H9 (cell line): ENCODE measurements at regions not wholly inside any gene's neighbourhood (a gene's known extent, or its start where the extent isn't known, plus 50 kb on each side); places are given as distances from the start of the nearest gene placed in this dataset.

Source experiments
- DNase-seq: peaks from one replicate; pipeline ENCODE4 v3.0.0-alpha.2; 2017
- H2AFZ ChIP-seq: one replicate; pipeline ENCODE4 v1.6.1; 2013; ENCODE audit warnings: mild to moderate bottlenecking, low read length, control low read depth, moderate library complexity
- H2AK5ac ChIP-seq: 2 replicates; pipeline ENCODE4 v1.6.1; 2013; ENCODE audit warnings: low read length, control low read depth, mixed read lengths; ENCODE audit not compliant: insufficient read length
- H2BK120ac ChIP-seq: one replicate; pipeline ENCODE4 v1.6.1; 2013; ENCODE audit warnings: low read depth, mild to moderate bottlenecking, low read length, control low read depth, inconsistent platforms; ENCODE audit not compliant: poor library complexity, severe bottlenecking
- H2BK12ac ChIP-seq: 2 replicates; pipeline ENCODE4 v1.6.1; 2013; ENCODE audit warnings: low read length, control low read depth, mixed read lengths, low read depth; ENCODE audit not compliant: insufficient read length
- H2BK15ac ChIP-seq: 2 replicates; pipeline ENCODE4 v1.6.1; 2013; ENCODE audit warnings: low read depth, low read length, control low read depth
- H2BK20ac ChIP-seq: one replicate; pipeline ENCODE4 v1.6.1; 2013; ENCODE audit warnings: low read depth, mild to moderate bottlenecking, low read length, control low read depth, inconsistent platforms; ENCODE audit not compliant: poor library complexity, severe bottlenecking
- H2BK5ac ChIP-seq: 2 replicates; pipeline ENCODE4 v1.6.1; 2013; ENCODE audit warnings: low read length, control low read depth, mixed read lengths; ENCODE audit not compliant: insufficient read length
- H3K14ac ChIP-seq: 2 replicates; pipeline ENCODE4 v1.6.1; 2013; ENCODE audit warnings: low read length, control low read depth; ENCODE audit not compliant: insufficient read depth
- H3K18ac ChIP-seq: 2 replicates; pipeline ENCODE4 v1.6.1; 2013; ENCODE audit warnings: low read depth, mild to moderate bottlenecking, mixed read lengths, low read length, control low read depth; ENCODE audit not compliant: insufficient read length
- H3K23ac ChIP-seq: 2 replicates; pipeline ENCODE4 v1.6.1; 2013; ENCODE audit warnings: low read length, control low read depth, mixed read lengths, low read depth; ENCODE audit not compliant: insufficient read length
- H3K23me2 ChIP-seq: 2 replicates; pipeline ENCODE4 v1.6.1; 2013; ENCODE audit warnings: low read depth, mild to moderate bottlenecking, mixed read lengths, low read length, control low read depth; ENCODE audit not compliant: insufficient read length, poor library complexity, severe bottlenecking
- H3K27ac ChIP-seq: 2 replicates; pipeline ENCODE4 v1.5.1; 2013; ENCODE audit warnings: low read length, control low read depth, mixed read lengths, low read depth; ENCODE audit not compliant: insufficient read length
- H3K27me3 ChIP-seq: 2 replicates; pipeline ENCODE4 v1.6.1; 2013; ENCODE audit warnings: low read length, control low read depth, inconsistent platforms; ENCODE audit not compliant: insufficient read depth
- H3K4ac ChIP-seq: 2 replicates; pipeline ENCODE4 v1.6.1; 2013; ENCODE audit warnings: low read depth, mild to moderate bottlenecking, control low read depth, inconsistent platforms, low read length, moderate library complexity
- H3K4me1 ChIP-seq: 2 replicates; pipeline ENCODE4 v1.6.1; 2013; ENCODE audit warnings: low read length, control low read depth, inconsistent platforms; ENCODE audit not compliant: insufficient read depth
- H3K4me2 ChIP-seq: 2 replicates; pipeline ENCODE4 v1.6.1; 2013; ENCODE audit warnings: low read length, control low read depth, mixed read lengths; ENCODE audit not compliant: insufficient read length, insufficient read depth
- H3K56ac ChIP-seq: 2 replicates; pipeline ENCODE4 v1.6.1; 2013; ENCODE audit warnings: low read depth, mild to moderate bottlenecking, mixed read lengths, low read length, control low read depth; ENCODE audit not compliant: insufficient read length
- H3K79me1 ChIP-seq: 2 replicates; pipeline ENCODE4 v1.6.1; 2013; ENCODE audit warnings: low read depth, mild to moderate bottlenecking, moderate library complexity, low read length, control low read depth, inconsistent platforms; ENCODE audit not compliant: insufficient read depth, poor library complexity, severe bottlenecking
- H3K79me2 ChIP-seq: 2 replicates; pipeline ENCODE4 v1.6.1; 2013; ENCODE audit warnings: low read length, control low read depth, inconsistent platforms; ENCODE audit not compliant: insufficient read depth
- H3K9ac ChIP-seq: 2 replicates; pipeline ENCODE4 v1.6.1; 2013; ENCODE audit warnings: low read length, control low read depth, mixed read lengths; ENCODE audit not compliant: insufficient read length; ENCODE audit errors: extremely low read depth
- H3K9me3 ChIP-seq: one replicate; pipeline ENCODE4 v1.6.1; 2013; ENCODE audit warnings: low read depth, low read length, inconsistent platforms; ENCODE audit not compliant: control insufficient read depth
- H3T11ph ChIP-seq: one replicate; pipeline ENCODE4 v1.6.1; 2013; ENCODE audit warnings: mild to moderate bottlenecking, low read length, control low read depth, inconsistent platforms
- H4K20me1 ChIP-seq: one replicate; pipeline ENCODE4 v1.6.1; 2013; ENCODE audit not compliant: control insufficient read depth, insufficient read length, insufficient read depth
- H4K5ac ChIP-seq: 2 replicates; pipeline ENCODE4 v1.6.1; 2013; ENCODE audit warnings: low read depth, mild to moderate bottlenecking, mixed read lengths, low read length, control low read depth; ENCODE audit not compliant: insufficient read length
- H4K8ac ChIP-seq: replicated peaks from 2 replicates; pipeline ENCODE4 v1.6.1; 2013; ENCODE audit warnings: low read length, control low read depth, mixed read lengths, low read depth; ENCODE audit not compliant: insufficient read length
- H4K91ac ChIP-seq: 2 replicates; pipeline ENCODE4 v1.6.1; 2013; ENCODE audit warnings: low read depth, mild to moderate bottlenecking, moderate library complexity, mixed read lengths, low read length, control low read depth; ENCODE audit not compliant: insufficient read length
- H3K27ac Mint-ChIP-seq, 3 experiments: 2 replicates in 2 of 3; 3 replicates in 1 of 3; pipeline ENCODE4 v1.8.0; 2020 to 2021; ENCODE audit warnings: mixed read lengths in 3 of 3, mild to moderate bottlenecking in 1 of 3, moderate library complexity in 1 of 3
- H3K27me3 Mint-ChIP-seq: 2 replicates; pipeline ENCODE4 v1.8.0; 2021; ENCODE audit warnings: low read depth, mild to moderate bottlenecking, moderate library complexity, mixed read lengths
- H3K36me3 Mint-ChIP-seq, 3 experiments: 2 replicates in 2 of 3; 3 replicates in 1 of 3; pipeline ENCODE4 v1.8.0; 2020 to 2021; ENCODE audit warnings: low read depth in 3 of 3, mixed read lengths in 3 of 3; ENCODE audit not compliant: insufficient read depth in 1 of 3
- H3K4me1 Mint-ChIP-seq, 2 experiments: 2 replicates each; pipeline ENCODE4 v1.8.0; 2020; ENCODE audit warnings: mixed read lengths in 2 of 2
- H3K4me3 Mint-ChIP-seq, 2 experiments: 2 replicates in 1 of 2; 3 replicates in 1 of 2; pipeline ENCODE4 v1.8.0; 2020 to 2021; ENCODE audit warnings: mild to moderate bottlenecking in 2 of 2, mixed read lengths in 2 of 2, moderate library complexity in 1 of 2
- H3K9me3 Mint-ChIP-seq, 2 experiments: 2 replicates in 1 of 2; 3 replicates in 1 of 2; pipeline ENCODE4 v1.8.0; 2020; ENCODE audit warnings: mild to moderate bottlenecking in 2 of 2, mixed read lengths in 2 of 2, moderate library complexity in 1 of 2
- WGBS: extraction: QIAGEN DNeasy Blood & Tissue Kit; methylation state at CpG from one replicate; pipeline ENCODE4 v1.1.7; 2013; ENCODE audit warnings: missing lambda C conversion rate, low lambda C conversion rate, mixed read lengths; ENCODE audit not compliant: insufficient read length; ENCODE audit errors: extremely low coverage; 5-methylcytosine and 5-hydroxymethylcytosine counted together
- TF ChIP-seq, protein P1 (sequence below): fragments of 200-600 bp; sonication (generic); conservative IDR thresholded peaks from 3 replicates; pipeline ENCODE4 v1.8.0; 2021; ENCODE audit warnings: antibody characterized with exemption, mild to moderate bottlenecking

DNA sequence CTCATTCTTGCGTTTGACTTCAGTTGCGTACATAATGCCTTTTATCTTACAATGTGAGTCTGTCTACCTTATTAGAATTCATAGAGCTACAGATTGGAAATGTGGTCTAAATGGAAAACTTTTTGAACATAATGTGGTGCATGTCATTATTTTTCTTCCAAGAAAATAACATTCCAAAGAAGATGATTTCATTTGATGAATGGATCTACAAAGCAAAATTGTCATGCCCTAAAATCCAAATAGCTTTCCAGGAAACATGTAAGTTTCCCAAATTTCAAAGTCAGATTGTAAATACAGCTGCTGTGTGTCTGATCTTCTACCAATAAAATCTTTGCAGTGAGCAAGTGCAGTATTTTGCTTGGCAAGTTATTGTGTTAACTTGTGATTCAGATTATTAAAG lies 101.8 kb upstream of the FZD8 start:
- DNase-seq = no peak
- no peak overlapping the region for H2BK5ac ChIP-seq

More for the DNA sequence above, 101.8 kb upstream of the FZD8 start:
- Mint-ChIP-seq H3K27me3 (no peaks in the 10 kb centered on the region), H3K4me3 (no peak overlapping the region), H3K27ac (no peak overlapping the region), H3K9me3 (peaks cover 0 to under 1% of the 10 kb centered on the region in 2 experiments; a peak in 1 of 5 replicates), H3K36me3 (peaks cover 0 to 1% (median 0%) of the 10 kb centered on the region in 3 experiments; a peak in 2 of 7 replicates), H3K4me1 (peaks cover 0 to 7% of the 10 kb centered on the region in 2 experiments; a peak in 2 of 4 replicates)
- Histone ChIP-seq H3T11ph (no peak overlapping the region), H3K27me3 (no peaks in the 10 kb centered on the region), H3K9ac (no peak overlapping the region), H4K5ac (no peak overlapping the region), H3K4me1 (no peaks in the 10 kb centered on the region), H3K79me1 (no peaks in the 10 kb centered on the region), H2BK12ac (no peak overlapping the region), H3K4me2 (no peak overlapping the region), H2BK120ac (no peak overlapping the region), H3K27ac (no peak overlapping the region), H2BK20ac (no peak overlapping the region), H4K91ac (no peak overlapping the region), H2AK5ac (no peak overlapping the region), H3K23me2 (no peaks in the 10 kb centered on the region), H4K8ac (no peak overlapping the region), H3K9me3 (no peaks in the 10 kb centered on the region), H2BK15ac (no peak overlapping the region), H3K18ac (no peak overlapping the region), H3K56ac (no peak overlapping the region), H4K20me1 (no peaks in the 10 kb centered on the region), H3K4ac (no peak overlapping the region), H3K14ac (no peak overlapping the region), H2AFZ (no peak overlapping the region), H3K23ac (no peak overlapping the region), H3K79me2 (no peaks in the 10 kb centered on the region)
- TF ChIP-seq, protein P1, sequence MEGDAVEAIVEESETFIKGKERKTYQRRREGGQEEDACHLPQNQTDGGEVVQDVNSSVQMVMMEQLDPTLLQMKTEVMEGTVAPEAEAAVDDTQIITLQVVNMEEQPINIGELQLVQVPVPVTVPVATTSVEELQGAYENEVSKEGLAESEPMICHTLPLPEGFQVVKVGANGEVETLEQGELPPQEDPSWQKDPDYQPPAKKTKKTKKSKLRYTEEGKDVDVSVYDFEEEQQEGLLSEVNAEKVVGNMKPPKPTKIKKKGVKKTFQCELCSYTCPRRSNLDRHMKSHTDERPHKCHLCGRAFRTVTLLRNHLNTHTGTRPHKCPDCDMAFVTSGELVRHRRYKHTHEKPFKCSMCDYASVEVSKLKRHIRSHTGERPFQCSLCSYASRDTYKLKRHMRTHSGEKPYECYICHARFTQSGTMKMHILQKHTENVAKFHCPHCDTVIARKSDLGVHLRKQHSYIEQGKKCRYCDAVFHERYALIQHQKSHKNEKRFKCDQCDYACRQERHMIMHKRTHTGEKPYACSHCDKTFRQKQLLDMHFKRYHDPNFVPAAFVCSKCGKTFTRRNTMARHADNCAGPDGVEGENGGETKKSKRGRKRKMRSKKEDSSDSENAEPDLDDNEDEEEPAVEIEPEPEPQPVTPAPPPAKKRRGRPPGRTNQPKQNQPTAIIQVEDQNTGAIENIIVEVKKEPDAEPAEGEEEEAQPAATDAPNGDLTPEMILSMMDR = no peak
- no CpG with 5 or more reads among the region's 2 CpGs for WGBS
